ENCODE measurements at regions not wholly inside any gene's neighbourhood (a gene's known extent, or its start where the extent isn't known, plus 50 kb on each side); places are given as distances from the start of the nearest gene placed in this dataset.

DNA sequence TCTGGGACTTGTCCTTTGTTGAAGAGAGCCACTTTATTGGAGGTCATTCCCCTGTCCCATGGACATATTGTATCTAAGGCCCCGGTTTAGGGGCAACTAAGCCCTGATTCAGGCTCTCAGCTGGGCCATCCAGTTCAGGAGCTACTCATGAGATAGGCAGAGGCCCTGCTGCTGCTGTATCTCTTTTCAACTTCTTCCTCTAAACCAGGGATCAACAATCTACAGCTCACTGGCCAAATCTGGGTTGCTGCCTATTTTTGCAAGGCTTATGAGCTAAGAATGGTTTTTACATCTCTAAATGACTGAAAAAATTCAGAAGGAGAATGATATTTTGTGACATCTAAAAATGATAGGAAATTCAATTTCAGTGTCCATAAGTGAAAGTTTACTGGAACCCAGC, 166.8 kb upstream of the GLI3 start:
- TF ChIP-seq POLR2A (IDR thresholded peaks at IDR 0.05): no peak
- TF ChIP-seq, protein P1, sequence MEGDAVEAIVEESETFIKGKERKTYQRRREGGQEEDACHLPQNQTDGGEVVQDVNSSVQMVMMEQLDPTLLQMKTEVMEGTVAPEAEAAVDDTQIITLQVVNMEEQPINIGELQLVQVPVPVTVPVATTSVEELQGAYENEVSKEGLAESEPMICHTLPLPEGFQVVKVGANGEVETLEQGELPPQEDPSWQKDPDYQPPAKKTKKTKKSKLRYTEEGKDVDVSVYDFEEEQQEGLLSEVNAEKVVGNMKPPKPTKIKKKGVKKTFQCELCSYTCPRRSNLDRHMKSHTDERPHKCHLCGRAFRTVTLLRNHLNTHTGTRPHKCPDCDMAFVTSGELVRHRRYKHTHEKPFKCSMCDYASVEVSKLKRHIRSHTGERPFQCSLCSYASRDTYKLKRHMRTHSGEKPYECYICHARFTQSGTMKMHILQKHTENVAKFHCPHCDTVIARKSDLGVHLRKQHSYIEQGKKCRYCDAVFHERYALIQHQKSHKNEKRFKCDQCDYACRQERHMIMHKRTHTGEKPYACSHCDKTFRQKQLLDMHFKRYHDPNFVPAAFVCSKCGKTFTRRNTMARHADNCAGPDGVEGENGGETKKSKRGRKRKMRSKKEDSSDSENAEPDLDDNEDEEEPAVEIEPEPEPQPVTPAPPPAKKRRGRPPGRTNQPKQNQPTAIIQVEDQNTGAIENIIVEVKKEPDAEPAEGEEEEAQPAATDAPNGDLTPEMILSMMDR (IDR thresholded peaks at IDR 0.05): no peak

Measured in Peyer's patch (tissue), 4 donors.